Tongue (tissue), 1 donor: ENCODE measurements at regions not wholly inside any gene's neighbourhood (a gene's known extent, or its start where the extent isn't known, plus 50 kb on each side); places are given as distances from the start of the nearest gene placed in this dataset.

Source experiments
- DNase-seq: peaks from one replicate; pipeline ENCODE4 v3.0.0-alpha.2; 2015

- peak; percentile 70 for DNase-seq
Observed at GRCh38 chr7:156096771-156097538, 284.7 kb upstream of the SHH start.

DNA sequence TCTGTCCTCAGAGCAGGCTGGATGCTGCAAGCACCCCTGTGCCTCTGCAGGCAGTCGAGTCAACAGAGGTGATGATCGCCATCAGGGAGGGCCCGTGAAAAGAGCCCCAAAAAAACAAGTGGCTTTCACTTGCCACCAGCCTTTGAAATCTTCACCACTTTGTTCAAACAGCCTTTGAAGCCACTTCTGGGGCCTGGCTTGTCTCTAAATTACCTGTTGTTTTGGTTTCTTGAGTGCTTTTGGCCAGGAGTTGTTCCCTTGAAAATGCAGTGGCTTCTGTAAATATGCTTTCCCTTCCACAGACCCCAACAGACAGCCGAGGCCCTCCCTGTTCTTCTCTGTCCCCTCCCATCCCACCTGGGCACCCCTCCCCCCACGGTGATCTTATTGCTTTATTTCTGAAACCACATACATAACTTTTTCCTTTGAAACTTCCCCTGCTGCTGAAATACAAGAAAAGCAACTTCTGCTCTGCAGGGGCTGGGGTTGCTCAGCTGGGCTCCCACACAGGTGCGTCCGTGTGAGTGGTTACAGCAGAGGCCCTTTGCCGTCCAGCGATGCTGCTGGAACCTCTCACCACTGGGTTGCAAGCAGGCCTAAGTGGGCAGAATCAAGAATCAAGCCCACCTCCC lies 283.8 kb upstream of the SHH start:
- DNase-seq: peak; percentile 27

- no peak for DNase-seq
Observed at GRCh38 chr7:156094350-156095146, 282.3 kb upstream of the SHH start.

- no peak for DNase-seq
Observed at GRCh38 chr7:156092307-156092706, 280.0 kb upstream of the SHH start.

DNA sequence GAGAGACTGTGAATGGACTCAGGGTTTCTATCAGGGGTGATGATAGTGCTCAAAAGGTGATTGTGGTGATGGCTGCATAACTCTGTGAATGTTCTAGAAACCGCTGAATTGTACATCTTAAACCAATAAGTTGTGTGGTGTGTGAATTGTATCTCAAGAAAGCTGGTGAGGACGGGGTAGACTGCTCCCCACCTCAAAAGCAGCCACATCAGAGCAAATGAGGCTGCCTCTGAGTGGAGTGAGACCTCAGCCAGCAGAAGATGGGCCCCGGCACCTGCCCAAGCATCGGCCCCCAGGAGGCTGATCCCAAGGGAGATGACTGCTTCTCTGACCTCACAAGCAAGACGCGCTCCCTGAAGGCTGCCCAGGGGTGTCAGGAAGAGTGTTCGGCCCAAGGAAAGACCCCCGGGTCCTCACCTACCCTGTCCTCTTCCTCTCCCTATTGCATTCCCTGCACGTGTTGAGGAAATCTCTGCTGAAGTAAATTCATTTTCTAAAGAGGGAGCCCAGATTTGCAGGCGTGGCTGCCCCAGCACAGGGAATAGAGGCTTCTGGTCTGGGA lies 279.3 kb upstream of the SHH start:
- no peak for DNase-seq

GRCh38 chr7:156090988-156091387 lies 278.7 kb upstream of the SHH start:
- DNase-seq: no peak

- DNase-seq: no peak
Observed at GRCh38 chr7:156089222-156089621, 277.0 kb upstream of the SHH start.

- no peak for DNase-seq
Observed at GRCh38 chr7:156088115-156088514, 275.9 kb upstream of the SHH start.

DNA sequence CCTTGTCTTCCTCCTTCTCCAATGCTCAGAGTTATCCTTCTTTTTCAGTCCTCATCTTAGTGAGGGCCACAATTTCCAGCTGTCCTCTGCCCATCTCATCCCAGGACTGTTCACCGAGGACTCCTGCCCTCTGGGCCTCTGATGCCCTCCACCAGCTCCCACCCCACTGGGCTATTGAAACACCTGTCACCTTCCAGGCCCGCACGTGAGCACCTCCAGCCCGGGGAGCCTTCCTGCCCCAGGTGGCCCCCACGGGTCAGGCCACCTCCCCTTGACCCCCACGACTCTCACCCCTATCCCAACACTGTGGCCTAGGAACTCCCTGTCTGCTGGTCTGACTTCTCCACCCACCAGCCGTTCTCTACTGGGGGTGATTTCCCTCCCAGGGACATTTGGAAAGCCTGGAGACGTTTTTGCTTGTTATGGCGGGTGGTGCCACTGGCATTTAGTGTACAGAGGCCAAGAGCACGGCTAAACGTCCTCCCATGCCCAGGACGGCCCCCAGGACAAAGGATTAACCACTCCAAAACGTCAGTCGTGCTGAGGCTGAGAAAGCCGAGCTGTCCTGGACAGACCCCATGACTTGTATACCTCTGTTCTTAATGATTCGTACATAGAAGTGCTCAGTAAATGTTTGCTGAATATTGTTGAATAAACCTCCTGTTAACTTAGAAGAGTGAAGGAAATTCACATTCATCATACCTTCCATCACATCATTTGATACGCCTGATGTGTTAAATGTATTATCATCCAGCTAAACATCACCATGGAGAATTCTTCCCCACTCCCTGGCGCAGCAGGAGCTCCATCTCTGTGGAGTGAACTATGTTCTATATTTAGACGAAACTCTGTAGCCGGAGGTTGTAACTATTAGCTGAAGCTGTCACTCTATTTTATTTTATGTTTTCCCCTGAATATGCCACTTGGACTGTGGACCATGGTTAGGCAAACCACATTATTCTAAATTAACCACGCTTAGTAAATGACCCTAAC lies 270.1 kb upstream of the SHH start:
- no peak for DNase-seq

DNA sequence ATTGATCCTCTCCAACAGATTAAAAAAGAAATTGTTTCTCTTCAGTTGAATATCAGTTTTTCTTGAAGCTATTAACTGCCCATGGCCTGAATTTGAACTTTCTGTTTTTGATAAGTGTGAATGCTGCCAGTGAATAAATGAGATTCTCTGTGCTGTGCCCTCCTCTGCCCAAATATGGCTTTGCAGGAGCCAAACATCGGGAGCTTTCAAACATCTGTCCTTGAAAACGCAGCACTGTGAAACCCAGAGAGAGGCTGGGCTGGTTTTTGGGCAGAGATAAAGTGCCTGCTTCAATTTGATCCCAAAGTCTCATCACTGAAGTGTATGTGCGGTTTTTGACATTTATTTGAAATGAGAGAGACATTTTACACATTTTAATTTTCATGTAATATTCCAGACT lies 268.3 kb upstream of the SHH start:
- DNase-seq: peak; percentile 45

DNA sequence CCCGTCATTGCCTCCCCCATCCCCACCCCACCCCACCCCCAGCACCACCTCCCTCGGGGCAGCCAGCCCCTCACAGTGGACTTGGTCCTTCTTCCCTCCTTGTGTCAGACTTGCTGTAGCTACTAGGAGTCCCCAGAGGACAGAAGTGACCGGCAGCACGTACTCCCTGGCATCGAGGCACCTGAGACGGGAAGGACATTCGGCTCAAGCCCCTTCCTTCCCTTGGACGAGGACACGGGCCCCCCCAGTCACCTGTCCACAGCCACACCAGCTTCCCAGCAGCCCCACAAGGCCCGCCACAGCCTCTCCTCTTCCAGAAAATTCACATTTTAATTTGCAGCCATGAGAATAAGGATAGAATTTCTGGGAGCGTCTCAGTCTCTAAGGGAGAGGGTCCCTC lies 267.8 kb upstream of the SHH start:
- DNase-seq: no peak

- DNase-seq: no peak
Observed at GRCh38 chr7:156079156-156079555, 266.9 kb upstream of the SHH start.

DNA sequence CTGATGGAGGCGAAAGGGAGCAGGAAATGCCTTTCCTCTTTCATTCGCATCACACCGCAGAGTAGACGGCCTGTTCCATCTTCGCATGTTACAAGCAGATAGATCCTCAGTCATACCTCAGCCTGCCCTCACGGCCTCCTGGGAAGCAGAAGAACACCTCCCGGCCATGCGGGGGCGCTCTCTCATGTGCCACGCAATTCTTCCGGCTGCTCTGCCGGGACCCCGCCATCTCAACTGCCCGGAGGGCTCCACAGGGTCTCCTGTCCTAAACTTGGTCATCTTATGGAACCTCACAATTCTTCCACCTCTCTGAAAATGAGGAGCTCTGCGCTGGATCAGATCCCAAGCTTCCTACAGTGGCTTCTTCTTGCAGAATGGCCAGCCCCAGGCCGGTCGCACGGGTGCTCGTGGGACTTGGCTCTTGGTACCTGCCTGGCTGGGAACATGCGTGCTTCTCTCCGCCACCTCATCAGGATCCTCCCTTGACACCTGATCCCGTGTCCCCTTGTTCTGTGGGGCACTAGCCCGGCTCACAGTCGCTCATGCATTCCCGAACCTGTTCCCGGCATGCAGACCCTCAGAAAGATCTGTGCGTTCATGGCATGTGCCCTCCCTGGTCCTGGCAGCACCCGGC lies 262.8 kb upstream of the SHH start:
- DNase-seq: no peak

DNA sequence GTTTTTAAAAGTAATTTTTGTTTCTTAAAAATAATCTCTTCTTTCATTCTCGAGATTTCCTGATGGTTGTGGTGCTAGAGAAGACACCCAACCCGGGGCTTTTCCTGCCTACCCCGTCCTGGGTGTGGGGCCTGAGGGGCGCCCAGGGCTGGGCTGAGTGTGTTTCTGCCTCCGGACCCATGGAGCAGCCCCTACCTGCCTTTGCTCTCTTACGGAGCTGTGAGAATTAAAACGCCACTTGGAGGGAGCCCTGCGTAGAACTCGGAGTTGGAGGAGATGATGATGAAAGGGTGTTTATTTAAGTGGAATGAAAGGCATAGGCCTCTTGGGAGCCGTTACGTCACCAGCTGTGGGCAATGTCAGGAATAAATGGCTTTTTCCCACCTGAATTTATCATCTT lies 261.8 kb upstream of the SHH start:
- no peak for DNase-seq

GRCh38 chr7:156073366-156074052 lies 261.2 kb upstream of the SHH start:
- no peak for DNase-seq

DNA sequence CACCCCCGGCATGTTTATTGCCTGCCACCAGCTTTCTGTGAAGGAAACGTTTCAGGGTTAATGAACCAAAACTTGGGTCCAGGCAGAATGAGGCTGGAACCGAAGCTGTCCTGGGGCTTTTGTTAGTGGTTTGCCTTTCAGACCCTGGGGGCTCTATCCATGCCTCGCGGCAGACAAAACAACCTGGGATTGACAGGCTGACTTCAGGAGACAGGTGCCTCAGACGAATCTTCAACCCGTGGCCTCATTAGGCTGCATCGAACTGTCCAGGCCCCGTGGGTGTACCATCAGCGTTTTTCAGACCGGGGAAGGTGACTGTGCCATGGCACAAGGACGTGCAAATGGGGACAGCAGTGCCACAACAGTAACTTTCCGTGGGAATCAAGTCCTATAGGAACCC lies 259.3 kb upstream of the SHH start:
- no peak for DNase-seq

GRCh38 chr7:156069891-156070290 lies 257.6 kb upstream of the SHH start:
- DNase-seq: no peak

DNA sequence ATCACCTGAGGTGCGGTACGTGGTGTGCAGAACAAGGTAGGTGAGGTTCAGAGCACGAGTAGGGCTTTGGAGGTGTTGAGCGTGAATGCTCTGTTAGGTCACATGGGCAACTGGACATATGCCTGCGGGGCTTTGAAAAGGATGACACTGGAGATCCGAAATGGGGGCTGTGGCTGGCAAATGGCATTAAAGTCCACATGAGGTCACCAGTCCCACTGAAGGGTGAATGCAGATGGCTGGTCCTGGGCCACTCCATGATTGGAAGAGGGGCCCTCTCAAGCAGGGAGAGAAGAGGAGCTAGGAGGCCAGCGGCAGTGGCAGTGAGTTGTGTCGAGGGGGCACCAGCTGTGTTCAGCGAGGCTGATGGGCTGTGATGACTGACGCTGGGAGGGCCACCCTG lies 254.9 kb upstream of the SHH start:
- no peak for DNase-seq

DNA sequence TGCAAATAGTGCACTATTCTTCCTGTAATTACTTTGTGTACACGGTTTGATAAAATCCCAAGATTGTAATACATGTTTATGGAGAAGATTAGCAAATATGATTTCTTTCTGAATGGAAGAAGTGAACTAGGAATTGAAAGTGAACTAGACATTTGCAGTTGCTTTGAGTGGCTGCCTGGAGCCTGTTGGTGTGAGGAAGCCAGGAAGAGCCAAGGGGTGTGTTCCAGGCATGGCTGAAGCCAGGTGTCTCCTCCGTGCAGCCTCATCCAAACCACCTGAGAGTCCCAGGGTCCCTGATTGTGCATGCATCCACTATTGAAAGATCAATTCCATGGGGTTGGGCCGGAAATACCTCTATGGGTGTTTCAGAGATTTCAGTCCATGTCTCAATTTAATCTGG lies 253.1 kb upstream of the SHH start:
- DNase-seq: no peak

DNA sequence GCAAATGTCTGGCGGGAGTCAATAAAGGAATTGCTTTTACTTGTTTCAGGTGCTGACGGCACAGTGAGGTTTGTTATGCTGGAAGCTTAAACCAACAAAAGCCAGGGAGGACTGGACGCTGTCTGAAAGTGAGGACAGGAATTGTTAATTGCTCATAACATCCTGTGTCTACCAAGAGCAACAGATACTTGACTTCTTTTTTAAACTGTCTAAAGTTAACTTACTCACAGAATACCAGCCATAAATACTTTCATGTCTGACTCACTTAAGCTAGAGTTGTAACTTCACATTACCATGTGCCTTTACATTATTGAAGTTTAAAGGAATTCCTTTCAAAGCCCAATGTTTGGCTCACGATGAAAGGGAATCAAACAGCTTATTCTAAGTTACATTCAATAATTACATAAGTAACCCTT lies 252.7 kb upstream of the SHH start:
- peak; percentile 27 for DNase-seq
